A673 (cell line): ENCODE measurements at regions not wholly inside any gene's neighbourhood (a gene's known extent, or its start where the extent isn't known, plus 50 kb on each side); places are given as distances from the start of the nearest gene placed in this dataset.

Source experiments
- CTCF ChIP-seq: fragments of 300-800, 200-600 bp; sonication (generic); conservative IDR thresholded peaks from 2 replicates; pipeline ENCODE4 v1.5.1; 2017; ENCODE audit warnings: low read depth, mild to moderate bottlenecking, antibody characterized with exemption, low read length, moderate library complexity, mixed read lengths
- EZH2 ChIP-seq: fragments of 200-600 bp; sonication (generic); IDR thresholded peaks from 2 replicates; pipeline ENCODE4 v1.6.1; 2017; ENCODE audit warnings: borderline replicate concordance, low read depth, mild to moderate bottlenecking, mixed read lengths, antibody characterized with exemption, low read length; ENCODE audit not compliant: poor library complexity, severe bottlenecking

DNA sequence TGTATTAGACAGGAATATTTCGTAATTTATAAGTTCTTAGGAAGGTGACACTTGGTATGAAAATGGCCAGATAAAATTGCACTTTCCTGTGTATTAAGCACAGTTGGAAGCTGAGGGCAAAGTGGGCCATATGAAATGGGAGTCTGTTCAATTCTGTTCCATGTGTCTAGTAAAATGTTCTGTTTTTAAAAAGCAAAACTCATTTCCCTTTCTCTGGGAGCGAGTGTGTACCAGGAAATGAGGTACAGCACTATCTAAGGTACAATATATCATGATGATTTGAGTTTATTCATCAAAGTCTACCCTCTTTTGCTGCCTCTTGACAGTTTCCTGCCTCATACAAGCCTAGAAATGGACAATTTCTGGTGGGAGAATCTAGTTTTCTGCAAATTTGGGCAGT, 51.2 kb upstream of the KCNN2 start:
- TF ChIP-seq CTCF, result no peak
- no peak for TF ChIP-seq EZH2
